SK-N-SH (cell line): ENCODE measurements at regions not wholly inside any gene's neighbourhood (a gene's known extent, or its start where the extent isn't known, plus 50 kb on each side); places are given as distances from the start of the nearest gene placed in this dataset.

Experiments
- ELF1 ChIP-seq: IDR thresholded peaks from 2 replicates; pipeline ENCODE4 v1.4.0; 2012
- POLR2AphosphoS5 ChIP-seq: IDR thresholded peaks from 2 replicates; pipeline ENCODE4 v1.6.1; 2012; ENCODE audit warnings: low read depth, low read length

DNA sequence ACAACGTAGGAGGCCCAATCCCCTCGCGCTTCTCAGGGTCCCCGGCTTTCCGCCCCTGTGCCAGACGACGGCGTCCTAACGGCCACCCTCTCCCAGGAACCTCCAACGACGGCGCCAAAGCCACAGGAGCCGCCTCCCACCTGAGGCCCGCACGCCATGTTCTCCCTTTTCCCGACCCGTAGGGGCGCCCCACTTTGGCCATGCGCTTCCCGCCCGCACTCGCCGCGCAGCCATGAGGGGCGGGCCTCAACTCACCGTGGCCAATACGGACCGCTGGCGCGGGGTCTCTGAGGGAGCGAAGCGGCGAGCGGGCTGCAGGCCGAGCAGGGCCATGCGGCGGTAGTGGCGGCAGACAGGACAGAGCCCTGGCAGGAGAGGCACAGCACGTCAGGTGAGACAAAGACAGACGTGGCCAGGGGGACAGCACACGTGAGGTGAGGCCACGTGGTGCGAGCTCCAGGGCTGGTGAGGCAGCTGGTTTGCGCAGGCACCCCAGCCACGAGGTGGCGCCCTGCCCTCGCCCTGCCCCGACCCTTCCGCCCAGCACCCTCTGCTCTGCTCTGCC, 1005.5 kb upstream of the PTPRD start:
- no peak for TF ChIP-seq POLR2AphosphoS5
- TF ChIP-seq ELF1 = no peak
